H1 (cell line): ENCODE measurements at regions not wholly inside any gene's neighbourhood (a gene's known extent, or its start where the extent isn't known, plus 50 kb on each side); places are given as distances from the start of the nearest gene placed in this dataset.

ENCODE experiments used
- ATF2 ChIP-seq: IDR thresholded peaks from 2 replicates; pipeline ENCODE4 v1.6.1; 2012; ENCODE audit warnings: low read length, inconsistent platforms
- BCL11A ChIP-seq, 2 experiments: IDR thresholded peaks; one replicate each; pipeline ENCODE4 v1.6.1; 2011; ENCODE audit warnings: low read depth in 2 of 2, low read length in 2 of 2, mild to moderate bottlenecking in 2 of 2
- BRCA1 ChIP-seq: IDR thresholded peaks from 2 replicates; pipeline ENCODE4 v1.6.1; 2012; ENCODE audit warnings: low read depth, low read length, improper control_type of control experiment
- CHD2 ChIP-seq: IDR thresholded peaks from 2 replicates; pipeline ENCODE4 v1.6.1; 2012; ENCODE audit warnings: low read length, improper control_type of control experiment
- HDAC2 ChIP-seq, 2 experiments: fragments of 300-600 bp in 1 of 2; sonication (generic) in 1 of 2; IDR thresholded peaks; 2 replicates each; pipeline ENCODE4 v1.6.1; 2011 to 2012; ENCODE audit warnings: low read depth in 2 of 2, low read length in 2 of 2, mild to moderate bottlenecking in 2 of 2, moderate library complexity in 2 of 2, borderline replicate concordance in 1 of 2, inconsistent platforms in 1 of 2
- HDAC6 ChIP-seq: IDR thresholded peaks from one replicate; pipeline ENCODE4 v1.7.1; 2012; ENCODE audit warnings: low read depth, mild to moderate bottlenecking, inconsistent platforms, low read length, moderate library complexity
- NRF1 ChIP-seq: IDR thresholded peaks from 2 replicates; pipeline ENCODE4 v1.6.1; 2011; ENCODE audit warnings: mild to moderate bottlenecking, low read depth, low read length, improper control_type of control experiment
- RBBP5 ChIP-seq: IDR thresholded peaks from 2 replicates; pipeline ENCODE4 v1.7.1; 2012; ENCODE audit warnings: low read depth, mild to moderate bottlenecking, inconsistent platforms, low read length, moderate library complexity, borderline replicate concordance
- TCF12 ChIP-seq: IDR thresholded peaks from 2 replicates; pipeline ENCODE4 v1.6.1; 2011; ENCODE audit warnings: low read depth, mild to moderate bottlenecking, low read length

DNA sequence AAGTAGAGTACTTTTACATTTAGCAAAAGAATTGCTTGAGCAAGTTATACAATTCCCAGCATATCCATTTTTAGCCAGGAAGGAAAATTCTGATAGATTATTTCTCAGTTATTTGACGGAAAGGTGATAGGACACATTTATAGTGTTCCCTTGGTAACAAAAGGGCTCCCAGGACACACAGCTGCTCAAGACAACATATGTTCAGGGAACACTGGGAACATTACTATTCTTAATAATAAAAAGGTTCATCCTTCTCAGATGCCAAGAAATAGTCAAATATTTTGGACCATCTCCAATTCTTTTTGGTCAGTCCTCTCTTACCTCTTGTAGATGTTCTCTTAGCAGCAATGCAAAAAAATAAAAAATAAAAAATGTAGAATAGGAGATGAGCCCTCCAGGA, 66.8 kb upstream of the SMAD1 start (continued):
- TF ChIP-seq ATF2 (no peak), BCL11A (IDR thresholded peaks at IDR 0.05; ENCODE audit: low read depth in 2 of 2, low read length in 2 of 2) (no peak), BRCA1 (no peak), NRF1 (no peak), RBBP5 (no peak), TCF12 (no peak), HDAC2 (IDR thresholded peaks at IDR 0.05; ENCODE audit: borderline replicate concordance in 1 of 2, low read depth in 2 of 2, low read length in 2 of 2) (no peak), HDAC6 (no peak), CHD2 (no peak)
